ENCODE measurements at regions not wholly inside any gene's neighbourhood (a gene's known extent, or its start where the extent isn't known, plus 50 kb on each side); places are given as distances from the start of the nearest gene placed in this dataset.

DNA sequence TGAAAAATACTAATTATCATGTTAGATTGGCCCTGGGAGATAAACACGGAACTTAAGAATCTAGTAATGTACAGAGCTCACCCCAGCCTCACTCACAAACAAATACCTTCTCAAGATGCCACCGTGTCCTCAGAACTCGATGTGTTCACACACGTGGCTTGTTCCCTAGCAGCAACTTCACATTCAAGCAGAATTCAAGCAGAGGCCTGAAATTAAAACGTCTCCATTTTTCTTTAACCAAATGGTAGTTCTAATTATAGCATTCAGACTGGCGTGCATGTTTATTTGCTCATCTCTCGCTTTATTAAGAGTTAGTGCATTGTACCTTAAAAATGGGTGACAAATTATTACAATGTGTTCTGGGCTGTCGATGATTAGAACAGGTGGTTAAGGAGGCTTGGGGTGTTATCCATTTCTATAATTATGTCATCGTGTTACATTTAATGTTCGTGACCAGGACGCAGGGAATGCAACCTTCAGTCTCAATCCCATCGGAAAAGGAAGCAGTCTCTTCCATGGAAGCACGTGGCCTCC lies 57.3 kb upstream of the SLC66A3 start:
- Histone ChIP-seq H3K4me3 (ENCODE audit: low read length) (no peak overlapping the region), H3K9ac (ENCODE audit: low read depth, low read length) (no peak overlapping the region), H3K36me3 (ENCODE audit: insufficient read depth, low read length) (no peaks in the 10 kb centered on the region), H3K4me1 (ENCODE audit: control insufficient read depth, insufficient read depth, low read length) (peaks cover 11% of the 10 kb centered on the region), H3K4me2 (ENCODE audit: low read length) (no peak overlapping the region), H3K27me3 (ENCODE audit: control insufficient read depth, insufficient read depth, low read length) (peaks cover 54% of the 10 kb centered on the region), H3K9me3 (replicated peaks; ENCODE audit: low read length) (no peaks in the 10 kb centered on the region)

DNA sequence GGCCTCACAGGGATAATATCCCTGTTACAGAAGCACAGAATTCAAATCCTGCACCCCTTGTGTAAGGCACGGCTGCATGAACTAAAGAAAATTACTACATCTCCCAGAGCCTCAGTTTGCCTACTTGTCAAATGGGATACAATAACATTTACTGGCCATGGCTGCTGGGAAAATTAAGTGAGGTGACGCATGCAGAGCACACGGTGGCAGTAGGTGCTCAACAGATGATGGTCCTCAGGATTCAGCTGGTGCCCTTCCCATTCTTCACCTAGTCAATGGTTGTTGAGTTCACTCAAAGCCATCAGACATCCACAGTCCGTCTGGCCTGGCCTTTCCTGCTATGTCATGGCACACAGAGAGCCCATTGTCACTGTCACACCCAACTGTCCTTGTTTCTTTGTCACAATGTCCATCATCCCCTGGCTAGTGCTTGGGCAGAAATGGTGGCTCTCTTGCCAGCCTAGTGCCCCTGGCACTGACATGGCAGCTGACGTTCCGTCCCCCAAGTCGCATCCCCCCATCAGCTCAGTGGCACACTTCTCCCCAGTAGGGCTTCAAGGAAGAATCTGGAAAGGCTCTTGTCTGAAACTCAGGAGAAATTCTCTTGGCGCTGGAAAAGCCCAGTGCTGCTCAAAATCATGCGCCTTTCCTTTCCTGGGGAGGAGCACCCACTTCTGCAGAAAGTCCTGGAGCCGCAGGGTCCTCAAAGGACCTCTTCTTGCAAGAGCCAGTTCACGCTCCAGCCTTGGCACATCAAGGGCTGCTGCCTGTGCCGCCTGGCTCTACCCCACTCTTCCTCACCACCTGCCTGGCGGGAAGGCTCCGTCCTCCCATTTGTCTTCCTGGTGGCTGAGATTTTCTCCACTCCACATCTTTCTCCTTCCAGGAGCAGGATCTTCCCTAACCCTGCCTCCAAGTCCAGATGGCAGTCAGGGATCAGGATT lies 55.9 kb upstream of the SLC66A3 start:
- Histone ChIP-seq H3K4me1 (ENCODE audit: control insufficient read depth, insufficient read depth, low read length) (peaks cover 11% of the 10 kb centered on the region), H3K4me3 (ENCODE audit: low read length) (no peak overlapping the region), H3K4me2 (ENCODE audit: low read length) (no peak overlapping the region), H3K9me3 (replicated peaks; ENCODE audit: low read length) (no peaks in the 10 kb centered on the region), H3K36me3 (ENCODE audit: insufficient read depth, low read length) (no peaks in the 10 kb centered on the region), H3K27me3 (ENCODE audit: control insufficient read depth, insufficient read depth, low read length) (peaks cover 54% of the 10 kb centered on the region), H3K9ac (ENCODE audit: low read depth, low read length) (no peak overlapping the region)

DNA sequence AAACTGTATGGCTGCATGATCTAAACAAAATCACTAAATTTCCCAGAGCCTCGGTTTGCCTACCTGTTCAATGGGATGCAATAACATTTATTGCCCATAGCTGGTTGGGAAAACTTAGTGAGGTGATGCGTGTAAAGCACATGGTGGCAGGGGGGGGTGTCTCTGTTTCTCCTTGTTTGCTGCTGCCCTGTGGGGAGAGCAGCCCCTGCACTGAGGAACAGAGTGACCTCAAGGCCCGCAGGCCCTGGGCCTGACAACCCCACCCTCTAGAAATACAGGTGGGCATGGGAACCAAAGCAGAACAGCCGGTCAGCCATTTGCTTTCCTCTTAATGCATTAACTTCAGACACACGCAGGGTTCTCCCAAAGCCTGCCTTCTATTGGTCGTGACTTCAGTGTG lies 55.1 kb upstream of the SLC66A3 start:
- H3K4me2 ChIP-seq (ENCODE audit: low read length), result no peak overlapping the region
- H3K9ac ChIP-seq (ENCODE audit: low read depth, low read length), result no peak overlapping the region
- H3K36me3 ChIP-seq (ENCODE audit: insufficient read depth, low read length), result no peaks in the 10 kb centered on the region
- H3K27me3 ChIP-seq (ENCODE audit: control insufficient read depth, insufficient read depth, low read length), result peaks cover 48% of the 10 kb centered on the region
- no peak overlapping the region for H3K4me3 ChIP-seq (ENCODE audit: low read length)
- no peaks in the 10 kb centered on the region for H3K9me3 ChIP-seq (replicated peaks; ENCODE audit: low read length)
- peaks cover 11% of the 10 kb centered on the region for H3K4me1 ChIP-seq (ENCODE audit: control insufficient read depth, insufficient read depth, low read length)

DNA sequence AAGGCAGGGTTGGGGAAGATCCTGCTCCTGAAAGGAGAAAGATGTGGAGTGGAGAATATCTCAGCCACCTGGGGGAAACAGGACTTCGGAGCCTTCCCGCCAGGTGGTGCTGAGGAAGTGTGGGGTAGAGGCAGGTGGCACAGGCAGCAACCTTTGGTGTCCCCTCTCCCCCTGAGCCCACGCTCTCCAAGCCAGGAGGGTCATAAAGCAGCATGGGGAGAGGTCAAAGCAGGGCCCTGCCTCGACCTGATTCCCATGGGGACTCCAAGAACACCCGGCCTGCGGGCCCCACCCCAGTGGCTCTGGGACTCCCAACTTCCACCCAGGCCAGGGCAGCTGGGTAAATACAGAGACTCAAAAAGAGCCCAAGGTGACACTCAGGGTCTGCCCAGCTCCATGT lies 54.3 kb upstream of the SLC66A3 start:
- H3K9me3 ChIP-seq (replicated peaks; ENCODE audit: low read length), result no peaks in the 10 kb centered on the region
- H3K4me3 ChIP-seq (ENCODE audit: low read length), result no peak overlapping the region
- no peak overlapping the region for H3K9ac ChIP-seq (ENCODE audit: low read depth, low read length)
- H3K27me3 ChIP-seq (ENCODE audit: control insufficient read depth, insufficient read depth, low read length), result peaks cover 41% of the 10 kb centered on the region
- peaks cover 11% of the 10 kb centered on the region for H3K4me1 ChIP-seq (ENCODE audit: control insufficient read depth, insufficient read depth, low read length)
- no peaks in the 10 kb centered on the region for H3K36me3 ChIP-seq (ENCODE audit: insufficient read depth, low read length)
- H3K4me2 ChIP-seq (ENCODE audit: low read length), result no peak overlapping the region

DNA sequence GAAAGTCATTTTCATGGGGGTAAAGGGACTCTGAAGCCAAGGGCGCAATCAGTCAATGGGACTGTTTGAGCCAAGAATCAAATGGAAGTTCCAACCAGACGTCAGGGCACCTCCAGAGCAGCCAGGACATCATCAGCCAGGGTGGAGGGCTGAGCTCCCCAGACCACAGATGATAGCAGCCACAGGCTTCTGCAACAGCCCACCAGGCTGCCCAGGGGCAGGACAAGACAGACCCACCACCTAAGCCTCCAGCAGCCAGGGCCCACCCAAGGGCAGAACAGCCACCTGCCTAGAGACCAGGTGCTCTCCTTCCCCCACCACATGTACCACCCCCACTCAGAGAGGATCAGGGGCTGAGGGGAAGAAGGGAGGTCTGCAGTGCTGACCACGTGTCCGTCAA lies 53.8 kb upstream of the SLC66A3 start:
- H3K9ac ChIP-seq (ENCODE audit: low read depth, low read length), result no peak overlapping the region
- H3K36me3 ChIP-seq (ENCODE audit: insufficient read depth, low read length), result no peaks in the 10 kb centered on the region
- no peak overlapping the region for H3K4me2 ChIP-seq (ENCODE audit: low read length)
- no peaks in the 10 kb centered on the region for H3K9me3 ChIP-seq (replicated peaks; ENCODE audit: low read length)
- H3K4me1 ChIP-seq (ENCODE audit: control insufficient read depth, insufficient read depth, low read length), result peaks cover 11% of the 10 kb centered on the region
- H3K4me3 ChIP-seq (ENCODE audit: low read length), result no peak overlapping the region
- peaks cover 41% of the 10 kb centered on the region for H3K27me3 ChIP-seq (ENCODE audit: control insufficient read depth, insufficient read depth, low read length)

DNA sequence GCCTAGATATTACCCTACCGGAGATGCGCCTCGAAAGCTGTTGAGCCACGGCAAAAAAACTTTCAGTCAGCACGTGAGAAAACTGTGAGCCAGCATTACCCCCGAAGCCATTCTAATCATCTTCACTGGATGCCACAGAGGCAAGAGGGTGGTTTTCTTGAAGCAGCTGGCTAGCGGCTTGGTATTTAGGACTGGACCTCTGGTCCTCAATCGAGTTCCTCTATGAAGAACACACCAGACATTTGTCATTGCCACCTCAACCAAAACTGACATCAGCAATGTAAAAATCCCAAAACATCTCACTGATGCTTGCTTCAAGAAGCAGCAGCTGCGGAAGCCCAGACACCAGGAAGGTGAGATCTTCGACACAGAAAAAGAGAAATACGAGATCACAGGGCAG lies 52.8 kb upstream of the SLC66A3 start:
- Histone ChIP-seq H3K4me2 (ENCODE audit: low read length) (no peak overlapping the region), H3K36me3 (ENCODE audit: insufficient read depth, low read length) (no peaks in the 10 kb centered on the region), H3K9ac (ENCODE audit: low read depth, low read length) (no peak overlapping the region), H3K4me3 (ENCODE audit: low read length) (no peak overlapping the region), H3K27me3 (ENCODE audit: control insufficient read depth, insufficient read depth, low read length) (peaks cover 43% of the 10 kb centered on the region), H3K4me1 (ENCODE audit: control insufficient read depth, insufficient read depth, low read length) (peaks cover 4% of the 10 kb centered on the region), H3K9me3 (replicated peaks; ENCODE audit: low read length) (no peaks in the 10 kb centered on the region)

DNA sequence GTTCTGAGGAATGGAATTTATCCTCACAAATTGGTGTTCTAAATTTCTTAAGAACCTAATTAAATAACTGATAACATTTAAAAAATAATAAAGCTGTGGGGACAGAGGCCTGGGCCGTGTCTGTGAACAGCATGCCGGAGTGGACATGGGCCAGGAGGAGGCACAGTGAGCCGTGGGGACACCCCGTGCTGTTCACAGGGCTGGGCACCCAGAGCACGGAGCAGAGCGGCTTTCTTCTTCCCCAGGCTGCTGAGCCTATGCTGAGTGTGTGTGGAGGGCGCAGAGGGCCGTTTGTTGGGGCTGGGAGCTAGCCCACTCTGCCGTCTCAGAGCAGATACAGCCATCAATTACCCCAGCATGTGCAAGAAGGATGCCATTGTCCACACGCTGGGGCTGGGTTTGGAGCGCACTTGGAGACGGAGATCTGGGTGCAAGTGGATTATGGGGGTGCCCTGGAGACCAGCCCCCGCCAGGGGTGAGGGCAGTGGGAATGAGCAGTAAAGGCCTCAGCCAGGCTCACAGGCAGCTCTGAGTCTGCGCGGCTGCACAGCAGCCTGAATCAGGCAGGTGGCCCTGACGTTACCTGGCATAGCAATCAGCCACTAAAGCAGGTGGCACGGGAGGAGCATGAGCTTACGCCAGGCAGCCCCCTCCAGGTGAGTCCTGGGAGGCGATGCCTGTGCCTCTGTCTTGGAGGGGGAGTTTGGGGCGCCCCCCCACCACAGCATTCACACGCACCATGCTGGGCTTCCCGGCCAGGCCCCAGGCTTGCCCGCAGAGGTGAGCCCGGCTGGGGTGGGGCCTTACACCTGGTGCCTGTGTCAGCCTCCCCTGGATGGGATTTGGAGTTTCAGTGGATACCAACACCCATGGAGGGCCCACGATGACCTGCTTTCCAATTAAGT lies 52.1 kb upstream of the SLC66A3 start:
- no peaks in the 10 kb centered on the region for H3K36me3 ChIP-seq (ENCODE audit: insufficient read depth, low read length)
- H3K4me2 ChIP-seq (ENCODE audit: low read length), result no peak overlapping the region
- H3K9me3 ChIP-seq (replicated peaks; ENCODE audit: low read length), result no peaks in the 10 kb centered on the region
- no peak overlapping the region for H3K4me3 ChIP-seq (ENCODE audit: low read length)
- H3K27me3 ChIP-seq (ENCODE audit: control insufficient read depth, insufficient read depth, low read length), result peaks cover 49% of the 10 kb centered on the region
- H3K4me1 ChIP-seq (ENCODE audit: control insufficient read depth, insufficient read depth, low read length), result no peaks in the 10 kb centered on the region
- no peak overlapping the region for H3K9ac ChIP-seq (ENCODE audit: low read depth, low read length)

DNA sequence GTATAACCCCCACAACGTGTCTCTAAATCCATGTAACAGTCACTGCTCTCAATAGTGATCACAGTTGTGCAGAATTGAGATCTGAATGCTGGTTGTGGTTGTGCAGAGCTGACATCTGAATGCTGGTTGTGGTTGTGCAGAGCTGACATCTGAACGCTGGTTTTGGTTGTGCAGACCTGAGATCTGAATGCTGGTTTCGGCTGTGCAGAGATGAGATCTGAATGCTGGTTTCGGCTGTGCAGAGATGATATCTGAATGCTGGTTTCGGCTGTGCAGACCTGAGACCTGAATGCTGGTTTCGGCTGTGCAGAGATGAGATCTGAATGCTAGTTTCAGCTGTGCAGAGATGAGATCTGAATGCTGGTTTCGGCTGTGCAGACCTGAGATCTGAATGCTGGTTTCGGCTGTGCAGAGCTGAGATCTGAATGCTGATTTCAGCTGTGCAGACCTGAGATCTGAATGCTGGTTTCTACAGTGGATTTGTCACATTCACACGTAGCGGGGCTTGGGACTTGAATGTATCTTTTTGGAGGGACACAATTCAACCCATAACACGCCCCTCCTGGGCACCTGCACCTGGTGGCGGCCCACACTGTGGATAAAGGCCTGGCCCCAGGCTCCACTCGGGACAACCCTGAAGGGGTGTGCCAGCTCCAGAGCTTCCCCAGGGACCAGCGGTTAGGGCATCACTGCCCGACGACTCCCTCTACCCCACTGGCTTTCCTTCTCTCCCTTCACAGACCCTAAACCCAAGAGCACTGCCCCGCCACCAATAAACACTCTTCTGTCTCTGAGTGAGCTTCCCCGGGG lies 51.1 kb upstream of the SLC66A3 start:
- Histone ChIP-seq H3K9ac (ENCODE audit: low read depth, low read length) (no peak overlapping the region), H3K9me3 (replicated peaks; ENCODE audit: low read length) (no peaks in the 10 kb centered on the region), H3K4me2 (ENCODE audit: low read length) (no peak overlapping the region), H3K4me1 (ENCODE audit: control insufficient read depth, insufficient read depth, low read length) (no peaks in the 10 kb centered on the region), H3K27me3 (ENCODE audit: control insufficient read depth, insufficient read depth, low read length) (peaks cover 50% of the 10 kb centered on the region), H3K36me3 (ENCODE audit: insufficient read depth, low read length) (no peaks in the 10 kb centered on the region), H3K4me3 (ENCODE audit: low read length) (no peak overlapping the region)

DNA sequence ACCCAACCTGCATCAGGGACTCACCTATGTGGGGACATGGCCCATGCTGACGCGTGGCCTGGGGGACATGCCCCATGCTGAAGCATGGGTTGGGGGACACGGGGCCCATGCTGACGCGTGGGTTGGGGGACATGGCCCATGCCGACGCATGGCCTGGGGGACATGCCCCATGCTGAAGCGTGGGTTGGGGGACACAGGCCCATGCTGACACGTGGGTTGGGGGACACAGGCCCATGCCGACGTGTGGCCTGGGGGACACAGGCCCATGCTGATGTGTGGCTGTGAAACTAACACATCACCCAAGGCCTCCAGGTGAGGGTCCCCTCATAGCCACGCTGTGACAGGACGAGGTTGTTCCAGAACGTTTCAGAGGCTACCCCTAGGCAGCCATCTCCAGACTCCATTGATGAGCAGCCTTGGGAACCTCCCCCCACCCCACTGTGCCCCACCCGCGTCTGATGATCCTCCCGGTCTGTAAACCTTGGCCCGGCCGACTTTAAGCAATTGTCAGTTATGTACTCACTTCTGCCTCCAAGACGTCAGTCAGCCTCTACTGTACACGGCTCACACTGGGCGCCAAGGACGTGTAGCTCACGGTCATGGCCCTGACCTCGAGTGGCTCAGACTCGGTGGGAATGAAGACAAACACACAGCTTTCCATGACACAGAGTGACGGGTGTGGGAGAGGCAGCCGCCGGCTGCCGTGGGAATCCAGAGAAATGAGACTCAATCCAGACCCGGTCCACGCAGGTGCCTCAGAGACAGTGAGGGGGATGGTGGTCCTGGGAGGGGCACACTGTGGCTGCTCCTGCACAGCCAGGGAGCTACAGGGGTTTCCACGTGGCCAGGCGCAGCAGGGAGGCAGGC lies 50.2 kb upstream of the SLC66A3 start:
- H3K36me3 ChIP-seq (ENCODE audit: insufficient read depth, low read length), result no peaks in the 10 kb centered on the region
- peaks cover 47% of the 10 kb centered on the region for H3K27me3 ChIP-seq (ENCODE audit: control insufficient read depth, insufficient read depth, low read length)
- no peak overlapping the region for H3K4me3 ChIP-seq (ENCODE audit: low read length)
- H3K9ac ChIP-seq (ENCODE audit: low read depth, low read length), result no peak overlapping the region
- H3K4me1 ChIP-seq (ENCODE audit: control insufficient read depth, insufficient read depth, low read length), result no peaks in the 10 kb centered on the region
- H3K4me2 ChIP-seq (ENCODE audit: low read length), result no peak overlapping the region
- H3K9me3 ChIP-seq (replicated peaks; ENCODE audit: low read length), result no peaks in the 10 kb centered on the region

All from skeletal muscle satellite cell (primary cell).